HepG2 (cell line): ENCODE measurements at regions not wholly inside any gene's neighbourhood (a gene's known extent, or its start where the extent isn't known, plus 50 kb on each side); places are given as distances from the start of the nearest gene placed in this dataset.

Experiments used
- ATAC-seq: fragments of 200-7000 bp; cut with Tn5 transposase; 3 replicates; pipeline ENCODE4 v1.9.1; 2020; ENCODE audit warnings: mild to moderate bottlenecking, moderate library complexity
- BruUV-seq: library from RNA; stranded (reverse); fragments of 400-500 nt; replicated peaks from 2 replicates; lab custom pipeline; 2021; lab: Mats Ljungman, UMichigan
- CTCF ChIA-PET: fragments of 300-600 bp; formaldehyde crosslinking; extraction: SDS; loops from one replicate; lab custom pipeline; 2021; ENCODE audit warnings: low total read pairs, inconsistent platforms, low intra/inter-chr PET ratio; lab: Yijun Ruan, JAX
- POLR2A ChIA-PET: fragments of 350-600 bp; sonication (Branson Sonifier 250); formaldehyde crosslinking; loops from one replicate; lab custom pipeline; 2020; ENCODE audit warnings: antibody characterized with exemption, inconsistent platforms; lab: Yijun Ruan, JAX
- DNase-seq: peaks from one replicate; pipeline ENCODE4 v3.0.0-alpha.2; 2015; ENCODE audit warnings: low spot score
- FAIRE-seq: peaks from 3 replicates; lab custom pipeline; 2011; peaks lifted over from hg19 to GRCh38; lab: Jason Lieb, UNC
- H2AFZ ChIP-seq: one replicate; pipeline ENCODE4 v1.6.1; 2011; ENCODE audit warnings: low read length, inconsistent platforms
- H3K27ac ChIP-seq: fragments of 300-600 bp; 3 replicates; pipeline ENCODE4 v1.8.0; 2011; ENCODE audit warnings: mixed run types, mild to moderate bottlenecking, mixed read lengths, low read length, inconsistent platforms; ENCODE audit not compliant: insufficient read depth; ENCODE audit errors: extremely low read length
- H3K27me3 ChIP-seq, 2 experiments: fragments of 200-600 bp in 1 of 2; 2 replicates in 1 of 2; 3 replicates in 1 of 2; pipeline versions ENCODE4 v1.6.0 to v1.8.0; 2011; ENCODE audit warnings: low read length in 2 of 2, mild to moderate bottlenecking in 2 of 2, moderate library complexity in 2 of 2, inconsistent platforms in 1 of 2; ENCODE audit not compliant: insufficient read depth in 2 of 2, control insufficient read depth in 1 of 2
- H3K36me3 ChIP-seq, 2 experiments: fragments of 200-600 bp in 1 of 2; replicated peaks in 1 of 2; 2 replicates in 1 of 2; 3 replicates in 1 of 2; pipeline versions ENCODE4 v1.5.1 to v1.8.0; 2011; ENCODE audit warnings: low read length in 2 of 2, inconsistent platforms in 1 of 2; ENCODE audit not compliant: insufficient read depth in 2 of 2, control insufficient read depth in 1 of 2
- H3K4me1 ChIP-seq: 2 replicates; pipeline ENCODE4 v1.5.1; 2012; ENCODE audit warnings: low read length, inconsistent platforms; ENCODE audit not compliant: insufficient read depth
- H3K4me2 ChIP-seq: 2 replicates; pipeline ENCODE4 v1.6.0; 2011; ENCODE audit warnings: low read depth, low read length, inconsistent platforms
- H3K4me3 ChIP-seq, 3 experiments: fragments of 200-600 bp in 1 of 3; sonication (generic), shearing (Covaris generic) in 1 of 3; replicated peaks in 1 of 3; 2 replicates each; pipeline ENCODE4 v1.5.1; 2011 to 2016; ENCODE audit warnings: low read length in 3 of 3, inconsistent platforms in 2 of 3, low read depth in 2 of 3, mild to moderate bottlenecking in 2 of 3, control low read depth in 1 of 3, mixed read lengths in 1 of 3; ENCODE audit not compliant: insufficient read depth in 1 of 3
- H3K79me2 ChIP-seq: one replicate; pipeline ENCODE4 v1.6.1; 2011; ENCODE audit warnings: low read length, inconsistent platforms; ENCODE audit not compliant: insufficient read depth
- H3K9ac ChIP-seq: 2 replicates; pipeline ENCODE4 v1.6.0; 2011; ENCODE audit warnings: mild to moderate bottlenecking, low read depth, low read length, inconsistent platforms; ENCODE audit not compliant: insufficient read depth
- H3K9me3 ChIP-seq: 2 replicates; pipeline ENCODE4 v1.5.1; 2012; ENCODE audit warnings: mild to moderate bottlenecking, low read length
- H4K20me1 ChIP-seq: 2 replicates; pipeline ENCODE4 v1.6.0; 2011; ENCODE audit warnings: inconsistent platforms, mild to moderate bottlenecking, low read length, moderate library complexity; ENCODE audit not compliant: insufficient read depth
- EP300 ChIP-seq, 3 experiments: sonication (generic) in 1 of 3; formaldehyde crosslinking in 1 of 3; IDR thresholded peaks; 2 replicates each; pipeline versions ENCODE4 v1.5.1 to v1.6.1; 2011 to 2020; ENCODE audit warnings: low read depth in 2 of 3, low read length in 2 of 3, borderline replicate concordance in 1 of 3, improper control_type of control experiment in 1 of 3, mild to moderate bottlenecking in 1 of 3, missing genetic modification reagents in 1 of 3, moderate library complexity in 1 of 3
- IRF1 ChIP-seq: sonication (generic); formaldehyde crosslinking; IDR thresholded peaks from 2 replicates; pipeline ENCODE4 v1.4.0; 2020; ENCODE audit warnings: low read depth, mild to moderate bottlenecking, missing genetic modification reagents
- JUN ChIP-seq: sonication (generic); formaldehyde crosslinking; IDR thresholded peaks from 2 replicates; pipeline ENCODE4 v1.4.0; 2020; ENCODE audit warnings: mild to moderate bottlenecking, missing genetic modification reagents
- KIAA2018 ChIP-seq: sonication (generic); formaldehyde crosslinking; IDR thresholded peaks from 2 replicates; pipeline ENCODE4 v1.5.0; 2020; ENCODE audit warnings: mild to moderate bottlenecking, missing genetic modification reagents, borderline replicate concordance
- MZF1 ChIP-seq: sonication (generic); formaldehyde crosslinking; IDR thresholded peaks from 2 replicates; pipeline ENCODE4 v1.8.1; 2023; ENCODE audit warnings: mild to moderate bottlenecking, missing genetic modification reagents, borderline replicate concordance
- NCOR1 ChIP-seq: fragments of 200-600 bp; sonication (generic); IDR thresholded peaks from 2 replicates; pipeline ENCODE4 v1.7.0; 2017; ENCODE audit warnings: antibody characterized with exemption, low read length, borderline replicate concordance
- TFE3 ChIP-seq: IDR thresholded peaks from 2 replicates; pipeline ENCODE4 v1.6.1; 2016
- ZBED4 ChIP-seq: sonication (generic); formaldehyde crosslinking; IDR thresholded peaks from 2 replicates; pipeline ENCODE4 v1.4.0; 2020; ENCODE audit warnings: missing genetic modification reagents, borderline replicate concordance
- ZNF263 ChIP-seq: sonication (generic); formaldehyde crosslinking; IDR thresholded peaks from 2 replicates; pipeline ENCODE4 v1.4.0; 2020; ENCODE audit warnings: missing genetic modification reagents
- ZNF33B ChIP-seq: sonication (generic); formaldehyde crosslinking; IDR thresholded peaks from 2 replicates; pipeline ENCODE4 v1.5.1; 2020; ENCODE audit warnings: mild to moderate bottlenecking, missing genetic modification reagents
- WGBS: methylation state at CpG from one replicate; pipeline ENCODE4 v1.1.6; 2017; ENCODE audit warnings: low lambda C conversion rate; 5-methylcytosine and 5-hydroxymethylcytosine counted together
- in situ Hi-C: cut with HindIII; loops from 2 replicates; pipeline ENCODE4 v1.10.0; 2017; ENCODE audit warnings: low pct_unique_long_range_greater_than_20kb; ENCODE audit not compliant: extremely low pct_ligation_motif_present
- intact Hi-C: fragments of 100-400 bp; cut with micrococcal nuclease; formaldehyde crosslinking; loops from one replicate; pipeline ENCODE4 v1.10.0; 2022; ENCODE audit not compliant: unreplicated experiment

- Histone ChIP-seq H2AFZ (no peak overlapping the region), H3K27me3 (peaks cover 3 to 51% of the 10 kb centered on the region in 2 experiments), H3K4me2 (no peak overlapping the region), H3K79me2 (no peaks in the 10 kb centered on the region), H3K4me3 (no peak overlapping the region), H3K9ac (no peak overlapping the region), H3K9me3 (no peaks in the 10 kb centered on the region), H3K4me1 (no peaks in the 10 kb centered on the region), H3K27ac (no peak overlapping the region), H3K36me3 (no peaks in the 10 kb centered on the region), H4K20me1 (no peaks in the 10 kb centered on the region)
- BruUV-seq: no TSS peak
- FAIRE-seq (no peak), DNase-seq (no peak), ATAC-seq (no peak)
- in situ Hi-C loops (no loop called here), intact Hi-C loops (no loop called here)
- ChIA-PET POLR2A (no interaction called here), CTCF (no interaction called here)
- WGBS: 15% methylated on average over 3 of the region's 3 CpGs
- no peak for TF ChIP-seq JUN (CRISPR knock-in tag)
- TF ChIP-seq MZF1 (CRISPR knock-in tag): no peak
- TF ChIP-seq ZNF263 (CRISPR knock-in tag): no peak
- no peak for TF ChIP-seq EP300 (IDR thresholded peaks at IDR 0.05; ENCODE audit: low read depth in 2 of 2, low read length in 2 of 2)
- no peak for TF ChIP-seq EP300 (CRISPR knock-in tag; IDR thresholded peaks at IDR 0.05; ENCODE audit: borderline replicate concordance)
- TF ChIP-seq ZBED4 (CRISPR knock-in tag): no peak
- no peak for TF ChIP-seq TFE3
- TF ChIP-seq KIAA2018 (CRISPR knock-in tag): no peak
- no peak for TF ChIP-seq NCOR1
- TF ChIP-seq IRF1: no peak
- TF ChIP-seq ZNF33B: no peak
Measured at GRCh38 chr5:73305386-73305785, 132.4 kb downstream of the TMEM174 start.
